COLO668 (cell line): ENCODE measurements at regions not wholly inside any gene's neighbourhood (a gene's known extent, or its start where the extent isn't known, plus 50 kb on each side); places are given as distances from the start of the nearest gene placed in this dataset.

Experiments used
- DNase-seq: peaks from one replicate; lab custom pipeline; 2025; ENCODE audit not compliant: unreplicated experiment; lab: John Stamatoyannopoulos, UW

DNA sequence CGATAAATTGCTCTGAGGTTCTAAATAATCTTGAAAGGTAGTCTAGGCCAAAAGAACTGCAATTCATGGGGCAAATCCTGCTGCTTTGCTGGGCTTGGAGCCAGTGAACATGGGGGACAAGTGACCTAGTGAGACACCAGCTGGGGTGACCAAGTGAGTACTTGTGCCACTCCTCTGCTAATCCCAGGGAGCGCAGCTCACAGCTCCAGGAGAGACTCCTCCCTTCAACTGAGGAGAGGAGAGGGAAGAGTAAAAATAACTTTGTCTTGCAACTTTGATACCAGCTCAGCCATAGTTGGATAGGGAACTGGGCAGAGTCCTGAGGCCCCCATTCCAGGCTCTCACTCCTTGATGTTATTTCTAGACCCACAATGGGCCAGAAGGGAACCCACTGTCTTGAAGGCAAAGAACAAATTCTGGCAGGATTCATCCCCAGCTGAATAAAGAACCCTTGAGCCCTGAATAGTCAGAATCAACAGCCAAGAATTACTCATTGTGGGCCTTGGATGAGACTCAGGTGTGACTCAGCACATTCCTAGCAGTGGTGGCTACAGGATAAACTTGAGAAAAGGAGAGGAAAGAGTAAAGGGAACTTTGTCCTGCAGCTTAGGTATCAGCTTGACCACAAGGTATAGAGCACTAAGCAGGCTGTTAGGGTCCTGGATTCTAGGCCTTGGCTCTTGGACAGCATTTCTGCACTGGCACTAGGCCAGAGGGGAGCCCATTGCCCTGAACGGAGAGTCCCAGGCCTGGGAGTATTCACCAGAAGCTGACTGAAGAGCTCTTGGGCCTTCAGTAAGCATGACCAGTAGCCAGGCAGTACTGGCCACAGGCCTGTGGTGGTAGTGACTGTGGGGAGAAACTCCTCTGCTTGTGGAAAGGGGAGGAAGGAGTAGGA is 288.3 kb upstream of the CDH18 start:
- no peak for DNase-seq

DNA sequence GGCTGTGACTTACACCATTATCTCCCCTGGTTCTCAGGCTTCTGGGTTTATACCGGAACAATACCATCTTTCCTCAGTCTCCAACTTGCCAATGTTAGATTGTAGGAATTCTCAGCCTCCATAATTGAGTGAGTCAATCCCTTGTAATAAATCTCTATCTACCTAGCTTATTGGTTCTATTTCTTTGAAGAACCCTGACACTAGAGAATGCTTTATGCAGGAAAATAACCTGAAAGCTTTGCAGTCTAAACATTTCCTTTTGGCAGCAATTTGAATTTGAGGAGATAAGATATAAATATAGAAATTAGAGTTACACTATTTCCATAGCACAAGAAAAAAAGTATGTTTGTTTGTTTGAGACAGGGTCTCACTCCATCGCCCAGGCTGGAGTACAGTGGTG is 278.1 kb upstream of the CDH18 start:
- DNase-seq = no peak

DNA sequence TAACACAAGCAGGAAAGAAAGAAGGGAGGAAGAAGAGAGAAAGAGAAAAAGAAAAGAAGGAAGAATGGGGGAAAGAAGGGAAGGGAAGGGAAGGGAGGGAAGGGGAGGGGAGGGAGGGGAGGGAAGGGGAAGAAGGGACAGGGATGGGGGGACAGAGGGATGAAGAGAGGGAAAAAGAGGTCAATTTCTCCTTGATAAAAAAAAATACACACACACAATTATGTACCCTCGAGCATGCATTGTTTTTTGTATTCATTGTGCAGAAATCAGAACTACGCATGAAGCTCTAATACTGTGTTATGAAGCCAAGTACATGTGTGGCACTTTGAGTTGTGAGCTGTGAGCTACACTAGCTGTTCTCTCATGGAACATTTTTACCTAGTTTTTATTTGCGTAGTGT is 274.9 kb upstream of the CDH18 start:
- DNase-seq = no peak

DNA sequence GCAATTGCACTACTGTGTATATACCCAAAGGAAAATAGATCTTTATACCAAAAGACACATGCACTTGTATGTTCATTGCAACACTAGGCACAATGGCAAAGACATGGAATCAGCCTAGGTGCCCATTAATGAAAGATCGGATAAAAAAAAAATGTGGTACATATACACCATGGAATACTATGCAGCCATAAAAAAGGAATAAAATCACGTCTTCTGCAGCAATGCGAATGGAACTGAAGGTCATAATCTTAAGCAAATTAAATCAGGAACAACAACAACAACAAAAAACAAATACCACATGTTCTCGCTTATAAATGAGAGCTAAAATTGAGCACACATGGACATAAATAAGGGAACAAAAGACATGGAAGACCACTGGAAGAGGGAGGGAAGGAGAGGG is 266.7 kb upstream of the CDH18 start:
- no peak for DNase-seq

DNA sequence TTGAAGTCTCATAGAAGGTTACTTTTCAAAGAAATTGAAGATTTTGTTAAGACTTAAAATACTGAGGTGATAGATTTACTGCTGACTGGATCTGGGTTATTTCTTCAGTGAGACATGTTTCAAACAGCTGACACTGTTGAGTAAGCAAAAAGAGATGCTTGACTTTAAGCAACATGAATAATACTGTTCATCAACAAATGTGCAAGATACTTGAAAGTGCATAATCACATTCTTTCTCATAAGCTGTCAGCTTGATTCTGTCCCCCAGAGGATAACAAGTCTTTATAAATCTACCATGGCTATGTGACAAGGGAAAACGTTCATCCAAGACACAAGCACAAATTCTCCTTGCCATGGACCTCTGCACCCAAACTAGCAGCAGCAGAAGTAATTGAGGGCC is 260.1 kb upstream of the CDH18 start:
- DNase-seq = no peak

DNA sequence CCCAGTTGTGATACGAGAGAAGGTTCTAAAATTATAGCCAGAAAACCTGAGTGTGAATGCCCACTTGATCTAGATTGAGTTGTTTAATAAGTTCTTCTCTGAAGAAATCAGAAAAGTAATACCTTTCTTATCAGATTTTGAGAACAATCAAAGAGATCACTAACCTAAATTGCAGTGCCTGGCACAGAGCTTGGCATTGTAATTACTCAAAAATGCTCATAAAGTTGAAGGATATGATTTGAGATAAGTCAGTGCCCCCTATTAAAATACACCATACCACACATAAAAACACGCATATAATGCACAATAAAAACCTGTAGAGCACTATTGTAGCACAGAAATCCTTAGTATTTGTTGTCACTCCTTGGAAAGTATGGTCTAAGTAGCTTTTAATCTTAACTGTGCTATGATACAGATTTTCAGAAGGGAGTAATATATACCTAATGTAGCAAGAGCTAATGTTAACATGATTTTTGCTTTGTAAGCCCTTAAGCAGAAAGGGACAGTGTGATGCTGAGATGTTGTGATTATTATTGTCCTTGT is 257.5 kb upstream of the CDH18 start:
- DNase-seq = no peak

DNA sequence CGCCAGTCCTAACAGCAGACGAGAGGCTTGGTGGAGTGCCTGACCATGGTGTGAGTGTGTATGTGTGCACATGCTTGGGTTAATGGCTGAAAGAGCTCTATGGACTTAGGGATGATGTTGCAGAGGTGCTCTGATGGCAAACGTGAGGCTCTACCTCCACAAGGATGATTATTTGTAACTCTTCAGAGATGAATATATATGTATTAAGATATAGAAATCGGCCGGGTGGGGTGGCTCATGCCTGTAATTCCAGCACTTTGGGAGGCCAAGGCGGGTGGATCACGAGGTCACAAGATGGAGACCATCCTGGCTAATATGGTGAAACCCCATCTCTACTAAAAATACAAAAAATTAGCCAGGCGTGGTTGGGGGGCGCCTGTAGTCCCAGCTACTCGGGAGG is 253.4 kb upstream of the CDH18 start:
- DNase-seq = no peak

DNA sequence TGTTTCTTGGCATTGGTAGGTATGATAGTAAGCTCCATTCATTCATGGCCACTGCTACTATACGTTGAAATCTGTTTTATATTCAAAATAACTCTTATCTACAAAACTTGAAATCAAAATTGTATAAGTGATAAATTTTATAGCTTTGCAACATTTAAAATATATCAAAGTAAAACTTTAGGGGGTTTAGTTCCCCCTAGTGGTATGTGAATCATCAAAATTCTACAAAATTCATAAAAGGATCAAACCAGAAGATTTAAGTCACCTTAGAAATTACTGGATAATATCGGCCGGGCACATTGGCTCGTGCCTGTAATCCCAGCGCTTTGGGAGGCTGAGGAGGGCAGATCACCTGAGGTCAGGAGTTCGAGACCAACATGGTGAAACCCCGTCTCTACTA is 243.0 kb upstream of the CDH18 start:
- DNase-seq = no peak

DNA sequence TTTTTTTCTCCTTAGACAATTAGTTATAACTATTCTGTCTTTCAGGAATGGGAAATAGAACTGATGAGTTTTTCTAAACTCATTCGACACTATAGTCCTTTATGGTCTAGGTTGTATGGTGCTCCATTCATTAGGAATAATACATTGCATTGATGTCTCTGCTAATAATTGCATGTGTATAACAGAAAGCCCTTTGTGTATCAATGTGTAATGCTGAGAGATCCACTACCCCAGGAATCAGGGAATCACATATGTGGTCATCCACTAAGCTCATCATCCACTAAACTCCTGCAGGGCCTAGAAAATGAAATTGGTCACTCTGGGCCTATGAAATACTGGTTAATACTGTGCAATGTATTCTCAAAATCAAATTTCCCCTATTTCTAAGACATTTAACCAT is 242.0 kb upstream of the CDH18 start:
- DNase-seq = no peak

DNA sequence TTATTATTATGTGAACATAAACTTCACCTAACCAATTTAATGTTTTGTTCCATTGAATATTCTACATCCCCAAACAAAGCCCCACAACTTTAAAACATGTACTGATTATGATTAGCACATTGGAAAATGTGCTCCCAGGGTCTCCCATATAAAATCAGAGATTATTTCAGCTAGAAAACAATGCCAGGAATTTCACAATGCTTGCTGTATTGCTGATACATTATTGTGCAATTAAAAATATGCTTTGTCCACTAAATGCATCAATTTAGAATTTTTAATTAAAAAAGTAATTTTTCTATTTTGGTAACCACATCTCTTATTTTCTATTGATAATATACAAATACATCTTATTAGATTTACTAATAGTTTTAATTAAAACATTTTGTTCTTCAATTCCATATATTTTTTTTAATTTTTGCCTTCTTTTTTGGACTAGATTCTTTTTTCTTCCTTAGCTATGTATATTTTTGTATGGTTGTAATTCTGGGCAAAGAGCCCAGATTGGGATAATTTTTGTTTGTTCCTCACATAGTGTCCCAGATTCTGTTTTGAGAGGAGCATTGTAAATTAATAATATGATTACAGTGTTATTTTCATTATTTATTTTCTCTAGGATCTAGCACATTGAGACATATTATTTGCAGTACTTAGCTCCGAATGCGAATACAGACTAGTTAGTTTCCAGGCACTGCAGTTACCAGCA is 241.5 kb upstream of the CDH18 start:
- DNase-seq = no peak

DNA sequence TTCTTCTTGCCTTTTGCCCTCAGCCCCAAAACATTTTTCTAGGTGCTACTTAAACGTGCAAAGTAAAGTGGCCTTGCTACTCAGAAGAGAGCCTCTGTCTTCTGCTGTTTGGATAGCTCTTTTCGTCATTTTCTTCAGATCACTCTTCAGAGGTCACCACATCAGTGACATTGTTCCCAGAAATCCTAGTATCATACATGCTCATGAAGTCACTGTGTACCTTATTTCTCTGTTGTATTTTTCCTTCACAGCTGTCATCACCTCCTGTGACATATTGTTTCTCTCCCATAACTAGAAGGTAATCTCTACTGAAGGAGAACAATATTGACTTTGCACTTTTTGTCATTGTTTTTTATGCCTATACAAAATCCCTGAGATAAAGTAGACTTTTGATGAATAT is 237.0 kb upstream of the CDH18 start:
- DNase-seq = no peak

DNA sequence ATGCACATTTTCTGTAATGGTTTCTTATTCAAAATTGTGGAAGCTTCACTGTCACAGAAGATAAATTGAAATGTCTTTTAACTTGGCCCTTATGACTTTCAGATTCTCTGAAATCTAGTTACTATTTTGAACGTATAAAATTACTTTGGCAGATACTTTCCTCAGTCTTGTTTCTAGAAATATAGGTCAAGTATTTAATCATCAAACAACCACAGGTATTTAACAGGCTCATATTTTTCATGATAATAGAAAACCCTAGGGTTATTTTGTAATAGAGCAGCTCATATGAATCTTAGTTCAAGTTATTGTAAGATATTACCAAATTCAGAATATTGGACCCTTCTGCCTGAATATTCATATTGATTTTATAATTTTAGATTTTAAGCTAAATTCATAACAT is 236.0 kb upstream of the CDH18 start:
- DNase-seq = no peak

DNA sequence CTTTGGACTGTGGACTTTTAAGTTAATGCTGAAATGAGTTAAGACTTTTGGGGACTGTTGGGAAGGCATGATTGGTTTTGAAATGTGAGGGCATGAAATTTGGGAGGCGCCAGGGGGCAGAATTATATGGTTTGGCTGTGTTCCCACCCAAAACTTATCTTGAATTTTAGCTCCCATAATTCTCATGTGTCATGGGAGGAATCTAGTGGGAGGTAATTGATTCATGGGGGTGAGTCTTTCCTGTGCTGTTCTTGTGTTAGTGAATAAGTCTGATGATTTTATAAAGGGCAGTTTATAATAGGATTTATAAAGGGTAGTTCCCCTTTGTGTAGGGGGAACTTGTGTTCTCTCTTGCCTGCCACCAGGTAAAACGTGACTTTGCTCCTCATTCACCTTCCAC is 235.5 kb upstream of the CDH18 start:
- no peak for DNase-seq

DNA sequence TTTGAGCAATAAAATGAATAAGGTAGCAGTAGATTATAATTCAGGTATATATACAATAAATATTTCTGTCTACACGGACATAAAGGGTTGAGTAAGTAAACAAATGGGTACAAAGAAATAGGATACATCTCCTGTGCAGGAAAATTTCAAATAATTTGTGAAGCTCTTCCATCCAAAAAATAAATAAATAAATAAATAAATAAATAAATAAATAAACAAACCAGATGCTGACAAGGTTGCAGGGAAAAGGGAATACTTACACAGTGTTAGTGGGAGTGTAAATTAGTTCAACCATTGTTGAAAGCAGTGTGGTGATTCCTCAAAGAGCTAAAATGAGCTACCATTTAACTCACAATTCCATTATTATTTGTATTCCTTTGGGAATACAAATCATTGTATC is 227.3 kb upstream of the CDH18 start:
- DNase-seq = no peak

DNA sequence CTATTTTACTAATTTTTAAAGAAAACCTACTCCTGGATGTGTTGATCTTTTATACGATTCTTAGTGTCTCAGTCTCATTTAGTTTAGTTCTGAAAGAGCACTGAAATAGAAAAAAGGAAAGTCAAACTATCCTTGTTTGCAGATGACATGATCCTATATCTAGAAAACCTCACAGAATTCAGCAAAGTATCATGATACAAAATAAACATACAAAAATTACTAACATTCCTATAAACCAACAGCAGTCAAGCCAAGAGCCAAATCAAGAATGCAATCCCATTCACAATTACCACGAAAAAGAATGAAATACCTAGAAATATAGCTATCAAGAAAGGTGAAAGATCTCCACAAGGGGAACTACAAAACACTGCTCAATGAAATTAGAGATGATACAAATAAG is 225.8 kb upstream of the CDH18 start:
- DNase-seq = no peak

DNA sequence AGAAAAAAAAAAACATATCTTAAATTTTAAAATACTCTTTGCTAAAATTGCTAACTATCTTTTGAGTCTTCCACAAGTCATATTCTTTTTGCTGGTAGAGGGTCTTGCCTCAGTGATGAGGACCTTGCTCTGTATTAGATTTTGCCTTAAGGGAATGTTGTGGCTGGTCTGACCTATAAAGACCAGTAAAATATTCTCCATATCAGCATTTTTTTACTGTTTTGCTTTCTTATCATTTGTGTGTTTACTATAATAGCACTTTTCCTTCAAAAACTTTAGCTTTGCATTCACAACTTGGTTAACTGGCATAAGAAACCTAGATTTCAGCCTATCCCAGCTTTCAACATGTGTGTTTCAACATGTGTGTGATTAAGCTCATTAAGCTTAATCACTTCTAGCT is 224.7 kb upstream of the CDH18 start:
- no peak for DNase-seq

DNA sequence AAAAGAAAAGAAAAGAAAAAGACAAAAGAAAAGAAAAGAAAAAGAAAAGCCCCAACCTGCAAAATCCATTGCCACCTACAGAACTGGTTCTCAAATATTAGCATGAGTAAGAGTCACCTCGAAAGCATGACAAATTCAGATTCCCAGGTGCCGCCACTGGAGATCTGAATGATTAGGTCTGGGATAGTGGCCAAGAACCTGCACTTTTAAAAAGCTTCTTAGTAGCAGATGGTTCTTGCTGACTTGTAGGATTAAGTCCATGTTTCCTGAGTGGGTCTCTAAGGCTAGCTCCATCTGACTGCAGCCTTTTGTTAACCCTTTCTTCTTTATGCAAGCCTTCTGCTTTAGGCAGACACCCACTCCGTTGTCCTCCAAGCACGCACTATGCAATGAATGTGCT is 178.5 kb upstream of the CDH18 start:
- no peak for DNase-seq

DNA sequence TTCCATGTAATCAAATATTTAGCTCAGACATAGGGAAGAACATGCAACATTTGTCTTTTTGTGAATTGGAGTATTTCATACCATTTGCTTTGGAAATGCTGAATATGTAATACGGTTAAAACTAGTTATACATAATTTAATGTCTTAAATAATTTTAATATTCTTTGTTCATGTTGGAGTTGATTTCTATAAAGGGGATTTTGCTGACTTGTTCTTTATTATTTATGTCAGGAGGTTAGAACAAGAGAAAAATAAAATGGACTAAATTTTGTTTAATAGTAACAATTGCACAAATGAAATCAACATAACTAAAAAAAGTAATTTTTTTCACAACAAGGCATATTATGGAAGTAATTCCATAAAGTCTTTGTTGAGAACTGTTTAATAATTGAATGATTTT is 170.0 kb upstream of the CDH18 start:
- no peak for DNase-seq

DNA sequence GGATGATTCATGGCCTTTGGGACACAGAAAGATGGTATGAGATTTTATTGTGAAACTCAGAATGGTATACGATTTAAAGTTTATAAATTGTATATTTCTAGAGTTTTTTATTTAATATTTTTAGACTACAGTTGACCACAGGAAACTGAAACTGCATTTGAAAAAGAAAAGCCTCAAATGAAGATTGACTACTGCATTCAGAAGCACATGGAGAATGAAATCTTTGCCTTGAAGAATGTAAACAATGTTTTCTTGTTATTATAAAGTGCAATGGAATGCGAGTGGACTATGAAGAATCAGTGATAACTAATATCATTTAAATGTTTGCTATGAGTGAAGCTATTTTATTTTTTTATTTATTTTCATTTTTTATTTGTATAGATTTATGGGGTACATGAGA is 169.1 kb upstream of the CDH18 start:
- DNase-seq = no peak

DNA sequence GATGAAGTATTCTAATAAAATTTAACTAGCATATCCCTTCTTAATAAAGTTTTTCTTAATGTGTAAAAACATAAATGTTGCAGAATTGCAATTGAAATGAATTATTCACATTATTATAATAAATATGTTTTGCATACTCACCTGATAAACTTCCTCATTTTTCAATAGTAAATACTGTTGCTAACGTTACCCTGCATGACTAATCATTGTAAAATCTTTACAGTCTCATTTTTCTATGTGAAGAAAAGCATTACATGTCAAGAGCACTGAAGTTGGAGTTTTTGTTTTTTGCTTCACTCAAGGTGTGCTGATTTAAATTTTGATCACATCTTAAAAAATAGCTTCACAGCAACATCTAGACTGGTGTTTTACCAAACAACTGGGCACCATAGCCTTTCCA is 157.2 kb upstream of the CDH18 start:
- DNase-seq = no peak

DNA sequence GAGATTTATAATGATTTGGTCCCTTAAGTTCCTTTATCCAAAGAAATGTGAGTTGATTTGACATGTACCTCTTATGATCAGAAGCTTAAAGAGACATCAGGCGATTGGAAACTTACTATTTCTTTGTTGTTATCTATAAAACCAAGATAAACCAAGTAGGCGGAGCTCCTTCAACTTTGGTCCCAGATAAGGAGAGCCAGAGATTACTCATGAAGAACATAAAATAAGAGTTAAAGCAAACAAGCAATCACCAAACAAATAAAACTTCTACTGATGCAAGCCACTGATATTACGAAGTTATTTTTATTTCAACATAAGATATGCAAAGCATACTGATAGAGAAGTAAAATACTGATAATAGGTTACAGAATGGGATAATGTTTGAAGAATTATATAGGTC is 141.5 kb upstream of the CDH18 start:
- no peak for DNase-seq

DNA sequence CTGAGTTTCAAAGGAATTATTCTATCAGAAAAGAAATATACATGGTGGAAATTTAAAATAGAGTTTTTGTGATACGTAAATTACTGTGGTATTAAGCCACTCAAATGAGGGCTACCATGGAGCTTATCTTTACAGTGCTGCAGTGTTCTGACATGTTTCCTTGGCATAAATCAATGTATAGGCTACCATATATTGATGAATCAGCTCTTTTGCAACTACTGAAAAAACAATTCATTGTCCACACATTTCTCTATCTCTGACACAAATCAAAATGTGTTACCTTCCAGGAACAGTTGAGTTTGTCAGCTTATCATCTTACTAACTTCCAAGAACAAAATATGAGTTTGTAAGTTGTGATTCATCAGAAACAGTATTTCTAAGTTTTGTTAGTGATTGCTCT is 140.3 kb upstream of the CDH18 start:
- DNase-seq = no peak
